COR-L47 (cell line): ENCODE measurements at regions not wholly inside any gene's neighbourhood (a gene's known extent, or its start where the extent isn't known, plus 50 kb on each side); places are given as distances from the start of the nearest gene placed in this dataset.

ENCODE experiments used
- DNase-seq: peaks from one replicate; lab custom pipeline; 2025; lab: John Stamatoyannopoulos, UW

- no peak for DNase-seq
Measured at GRCh38 chr12:60337839-60338549, 742.2 kb downstream of the SLC16A7 start.

- DNase-seq, result no peak
Measured at GRCh38 chr12:60345442-60345841, 749.6 kb downstream of the SLC16A7 start.

GRCh38 chr12:60349232-60349978 is 753.6 kb downstream of the SLC16A7 start:
- DNase-seq, result no peak

- DNase-seq, result no peak
Measured at GRCh38 chr12:60387356-60387755, 791.5 kb downstream of the SLC16A7 start.

- no peak for DNase-seq
Measured at GRCh38 chr12:60391051-60391450, 795.2 kb downstream of the SLC16A7 start.

GRCh38 chr12:60391791-60392190 is 796.0 kb downstream of the SLC16A7 start:
- DNase-seq, result no peak

GRCh38 chr12:60393093-60393492 is 797.3 kb downstream of the SLC16A7 start:
- DNase-seq, result no peak

- no peak for DNase-seq
Measured at GRCh38 chr12:60394665-60395064, 798.8 kb downstream of the SLC16A7 start.

GRCh38 chr12:60398547-60398946 is 802.7 kb downstream of the SLC16A7 start:
- no peak for DNase-seq

- no peak for DNase-seq
Measured at GRCh38 chr12:60399064-60399463, 803.2 kb downstream of the SLC16A7 start.

GRCh38 chr12:60402996-60403395 is 807.2 kb downstream of the SLC16A7 start:
- no peak for DNase-seq

- no peak for DNase-seq
Measured at GRCh38 chr12:60415351-60415750, 819.5 kb downstream of the SLC16A7 start.

GRCh38 chr12:60419986-60420385 is 824.2 kb downstream of the SLC16A7 start:
- no peak for DNase-seq

- DNase-seq, result no peak
Measured at GRCh38 chr12:60421741-60422140, 825.9 kb downstream of the SLC16A7 start.

GRCh38 chr12:60437297-60437696 is 841.5 kb downstream of the SLC16A7 start:
- DNase-seq, result no peak

GRCh38 chr12:60441577-60441976 is 845.7 kb downstream of the SLC16A7 start:
- DNase-seq, result no peak

- no peak for DNase-seq
Measured at GRCh38 chr12:60451457-60451856, 855.6 kb downstream of the SLC16A7 start.

- DNase-seq, result no peak
Measured at GRCh38 chr12:60465060-60465459, 869.2 kb downstream of the SLC16A7 start.

GRCh38 chr12:60468546-60468945 is 872.7 kb downstream of the SLC16A7 start:
- DNase-seq, result no peak

- no peak for DNase-seq
Measured at GRCh38 chr12:60475825-60476224, 880.0 kb downstream of the SLC16A7 start.

- DNase-seq, result no peak
Measured at GRCh38 chr12:60487284-60487683, 891.5 kb downstream of the SLC16A7 start.

- DNase-seq, result no peak
Measured at GRCh38 chr12:60489071-60489470, 893.2 kb downstream of the SLC16A7 start.

- DNase-seq, result peak; percentile 40
Measured at GRCh38 chr12:60494244-60494643, 898.4 kb downstream of the SLC16A7 start.

GRCh38 chr12:60498656-60499055 is 902.8 kb downstream of the SLC16A7 start:
- no peak for DNase-seq
